ENCODE measurements at regions not wholly inside any gene's neighbourhood (a gene's known extent, or its start where the extent isn't known, plus 50 kb on each side); places are given as distances from the start of the nearest gene placed in this dataset.
"Not testable (repeated sequence)": the region's sequence is repeated elsewhere in the genome, so short reads cannot be mapped to it uniquely, and the experiment has no call there.

DNA sequence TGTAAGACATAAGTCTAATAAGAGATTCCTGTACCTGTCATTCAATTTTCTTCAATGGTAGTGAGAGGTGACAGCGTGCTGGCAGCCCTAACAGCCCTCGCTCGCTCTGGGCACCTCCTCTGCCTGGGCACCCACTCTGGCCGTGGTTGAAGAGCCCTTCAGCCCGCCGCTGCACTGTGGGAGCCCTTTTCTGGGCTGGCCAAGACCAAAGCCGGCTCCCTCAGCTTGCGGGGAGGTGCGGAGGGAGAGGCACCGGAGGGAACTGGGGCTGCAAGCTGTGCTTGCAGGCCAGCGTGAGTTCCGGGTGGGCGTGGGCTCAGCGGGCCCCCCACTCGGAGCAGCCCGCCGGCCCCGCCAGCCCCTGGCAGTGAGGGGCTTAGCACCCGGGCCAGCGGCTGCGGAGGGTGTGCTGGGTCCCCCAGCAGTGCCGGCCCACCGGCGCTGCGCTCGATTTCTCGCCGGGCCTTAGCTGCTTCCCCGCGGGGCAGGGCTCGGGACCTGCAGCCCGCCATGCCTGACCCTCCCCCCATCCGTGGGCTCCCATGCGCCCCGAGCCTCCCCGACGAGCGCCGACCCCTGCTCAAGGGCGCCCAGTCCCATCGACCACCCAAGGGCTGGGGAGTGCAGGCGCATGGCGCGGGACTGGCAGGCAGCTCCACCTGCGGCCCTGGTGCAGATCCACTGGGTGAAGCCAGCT, 816.6 kb upstream of the TENM4 start:
- TF ChIP-seq, protein P1, sequence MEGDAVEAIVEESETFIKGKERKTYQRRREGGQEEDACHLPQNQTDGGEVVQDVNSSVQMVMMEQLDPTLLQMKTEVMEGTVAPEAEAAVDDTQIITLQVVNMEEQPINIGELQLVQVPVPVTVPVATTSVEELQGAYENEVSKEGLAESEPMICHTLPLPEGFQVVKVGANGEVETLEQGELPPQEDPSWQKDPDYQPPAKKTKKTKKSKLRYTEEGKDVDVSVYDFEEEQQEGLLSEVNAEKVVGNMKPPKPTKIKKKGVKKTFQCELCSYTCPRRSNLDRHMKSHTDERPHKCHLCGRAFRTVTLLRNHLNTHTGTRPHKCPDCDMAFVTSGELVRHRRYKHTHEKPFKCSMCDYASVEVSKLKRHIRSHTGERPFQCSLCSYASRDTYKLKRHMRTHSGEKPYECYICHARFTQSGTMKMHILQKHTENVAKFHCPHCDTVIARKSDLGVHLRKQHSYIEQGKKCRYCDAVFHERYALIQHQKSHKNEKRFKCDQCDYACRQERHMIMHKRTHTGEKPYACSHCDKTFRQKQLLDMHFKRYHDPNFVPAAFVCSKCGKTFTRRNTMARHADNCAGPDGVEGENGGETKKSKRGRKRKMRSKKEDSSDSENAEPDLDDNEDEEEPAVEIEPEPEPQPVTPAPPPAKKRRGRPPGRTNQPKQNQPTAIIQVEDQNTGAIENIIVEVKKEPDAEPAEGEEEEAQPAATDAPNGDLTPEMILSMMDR (CRISPR knock-in tag; IDR thresholded peaks at IDR 0.05) = not testable (repeated sequence)
- TF ChIP-seq, protein P2, sequence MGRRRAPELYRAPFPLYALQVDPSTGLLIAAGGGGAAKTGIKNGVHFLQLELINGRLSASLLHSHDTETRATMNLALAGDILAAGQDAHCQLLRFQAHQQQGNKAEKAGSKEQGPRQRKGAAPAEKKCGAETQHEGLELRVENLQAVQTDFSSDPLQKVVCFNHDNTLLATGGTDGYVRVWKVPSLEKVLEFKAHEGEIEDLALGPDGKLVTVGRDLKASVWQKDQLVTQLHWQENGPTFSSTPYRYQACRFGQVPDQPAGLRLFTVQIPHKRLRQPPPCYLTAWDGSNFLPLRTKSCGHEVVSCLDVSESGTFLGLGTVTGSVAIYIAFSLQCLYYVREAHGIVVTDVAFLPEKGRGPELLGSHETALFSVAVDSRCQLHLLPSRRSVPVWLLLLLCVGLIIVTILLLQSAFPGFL (CRISPR knock-in tag; IDR thresholded peaks at IDR 0.05) = not testable (repeated sequence)
- TF ChIP-seq ZIK1 (CRISPR knock-in tag; IDR thresholded peaks at IDR 0.05; ENCODE audit: borderline replicate concordance, low read depth); ZNF143 (CRISPR knock-in tag; IDR thresholded peaks at IDR 0.05); CCDC6 (CRISPR knock-in tag; IDR thresholded peaks at IDR 0.05); ZNF572 (CRISPR knock-in tag; IDR thresholded peaks at IDR 0.05): not testable (repeated sequence)
- TF ChIP-seq, protein P3, sequence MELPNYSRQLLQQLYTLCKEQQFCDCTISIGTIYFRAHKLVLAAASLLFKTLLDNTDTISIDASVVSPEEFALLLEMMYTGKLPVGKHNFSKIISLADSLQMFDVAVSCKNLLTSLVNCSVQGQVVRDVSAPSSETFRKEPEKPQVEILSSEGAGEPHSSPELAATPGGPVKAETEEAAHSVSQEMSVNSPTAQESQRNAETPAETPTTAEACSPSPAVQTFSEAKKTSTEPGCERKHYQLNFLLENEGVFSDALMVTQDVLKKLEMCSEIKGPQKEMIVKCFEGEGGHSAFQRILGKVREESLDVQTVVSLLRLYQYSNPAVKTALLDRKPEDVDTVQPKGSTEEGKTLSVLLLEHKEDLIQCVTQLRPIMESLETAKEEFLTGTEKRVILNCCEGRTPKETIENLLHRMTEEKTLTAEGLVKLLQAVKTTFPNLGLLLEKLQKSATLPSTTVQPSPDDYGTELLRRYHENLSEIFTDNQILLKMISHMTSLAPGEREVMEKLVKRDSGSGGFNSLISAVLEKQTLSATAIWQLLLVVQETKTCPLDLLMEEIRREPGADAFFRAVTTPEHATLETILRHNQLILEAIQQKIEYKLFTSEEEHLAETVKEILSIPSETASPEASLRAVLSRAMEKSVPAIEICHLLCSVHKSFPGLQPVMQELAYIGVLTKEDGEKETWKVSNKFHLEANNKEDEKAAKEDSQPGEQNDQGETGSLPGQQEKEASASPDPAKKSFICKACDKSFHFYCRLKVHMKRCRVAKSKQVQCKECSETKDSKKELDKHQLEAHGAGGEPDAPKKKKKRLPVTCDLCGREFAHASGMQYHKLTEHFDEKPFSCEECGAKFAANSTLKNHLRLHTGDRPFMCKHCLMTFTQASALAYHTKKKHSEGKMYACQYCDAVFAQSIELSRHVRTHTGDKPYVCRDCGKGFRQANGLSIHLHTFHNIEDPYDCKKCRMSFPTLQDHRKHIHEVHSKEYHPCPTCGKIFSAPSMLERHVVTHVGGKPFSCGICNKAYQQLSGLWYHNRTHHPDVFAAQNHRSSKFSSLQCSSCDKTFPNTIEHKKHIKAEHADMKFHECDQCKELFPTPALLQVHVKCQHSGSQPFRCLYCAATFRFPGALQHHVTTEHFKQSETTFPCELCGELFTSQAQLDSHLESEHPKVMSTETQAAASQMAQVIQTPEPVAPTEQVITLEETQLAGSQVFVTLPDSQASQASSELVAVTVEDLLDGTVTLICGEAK (IDR thresholded peaks at IDR 0.05) = not testable (repeated sequence)
- TF ChIP-seq, protein P3 (CRISPR knock-in tag; IDR thresholded peaks at IDR 0.05) = not testable (repeated sequence)
